ENCODE measurements at regions not wholly inside any gene's neighbourhood (a gene's known extent, or its start where the extent isn't known, plus 50 kb on each side); places are given as distances from the start of the nearest gene placed in this dataset.

DNA sequence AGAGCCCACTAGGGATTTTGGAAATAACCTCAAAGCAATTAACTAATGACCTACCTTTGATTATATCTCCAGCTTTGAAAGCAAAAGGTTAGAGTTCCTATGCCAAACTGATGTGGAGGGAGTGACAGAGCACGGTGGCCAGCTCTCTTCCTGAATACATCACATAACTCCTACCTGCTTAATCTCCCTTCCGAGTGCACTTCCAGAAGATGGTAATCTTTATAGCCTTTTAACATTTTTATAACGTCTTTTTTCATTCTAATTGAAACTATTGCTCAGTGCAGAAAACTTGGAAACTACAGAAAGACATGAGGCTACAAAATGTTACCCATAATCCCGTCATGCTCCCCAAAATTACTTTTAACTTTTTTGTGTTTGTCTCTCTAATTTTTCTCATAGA, 110.5 kb upstream of the COX10 start:
- FAIRE-seq, result no peak
- Histone ChIP-seq H3K56ac (replicated peaks; ENCODE audit: insufficient read length, low read depth, low read length) (no peak overlapping the region), H3K79me1 (ENCODE audit: low read depth, low read length) (no peaks in the 10 kb centered on the region), H3K9ac (replicated peaks in 1 of 4; ENCODE audit: extremely low read depth in 1 of 4, low read depth in 3 of 4, low read length in 3 of 4) (peak overlapping the region in 1 of 4 experiments; percentile 49; a peak in 1 of 7 replicates), H3K23me2 (ENCODE audit: low read depth, low read length) (no peaks in the 10 kb centered on the region), H2BK5ac (ENCODE audit: low read depth, low read length) (no peak overlapping the region), H2AK5ac (ENCODE audit: low read depth, low read length) (no peak overlapping the region), H3K4me3 (ENCODE audit: extremely low read depth in 1 of 4, insufficient read depth in 2 of 4, low read depth in 3 of 4, low read length in 4 of 4) (no peak overlapping the region), H4K8ac (ENCODE audit: extremely low read depth, insufficient read depth, low read length) (no peak overlapping the region), H2BK120ac (replicated peaks; ENCODE audit: low read depth, low read length) (no peak overlapping the region), H3K9me3 (ENCODE audit: insufficient read depth in 2 of 2, low read depth in 1 of 2, low read length in 1 of 2) (no peaks in the 10 kb centered on the region), H2AFZ (ENCODE audit: low read length) (no peak overlapping the region), H3K4ac (replicated peaks; ENCODE audit: insufficient read length, low read depth, low read length) (no peak overlapping the region), H3K23ac (ENCODE audit: insufficient read length) (no peak overlapping the region), H2BK15ac (ENCODE audit: low read length) (no peak overlapping the region), H4K5ac (ENCODE audit: insufficient read length, low read depth, low read length) (no peak overlapping the region), H3K18ac (ENCODE audit: extremely low read depth, low read length) (no peak overlapping the region), H3K79me2 (ENCODE audit: control insufficient read depth in 1 of 2, insufficient read depth in 2 of 2, low read length in 2 of 2) (no peaks in the 10 kb centered on the region), H2BK12ac (ENCODE audit: low read depth, low read length) (no peak overlapping the region), H3K4me1 (replicated peaks in 1 of 4; ENCODE audit: control insufficient read depth in 3 of 4, insufficient read depth in 4 of 4, low read length in 3 of 4) (no peaks in the 10 kb centered on the region), H3K4me2 (ENCODE audit: insufficient read depth in 1 of 2, low read depth in 2 of 2, low read length in 2 of 2) (no peak overlapping the region), H3K36me3 (ENCODE audit: control insufficient read depth in 2 of 4, insufficient read depth in 4 of 4, low read length in 3 of 4) (no peaks in the 10 kb centered on the region), H4K20me1 (replicated peaks in 1 of 2; ENCODE audit: control insufficient read depth in 1 of 2, insufficient read depth in 2 of 2, low read length in 2 of 2) (no peaks in the 10 kb centered on the region), H3K27me3 (replicated peaks in 1 of 4; ENCODE audit: control insufficient read depth in 3 of 4, extremely low read depth in 1 of 4, insufficient read depth in 3 of 4, low read length in 3 of 4) (no peaks in the 10 kb centered on the region), H2BK20ac (ENCODE audit: low read length) (no peak overlapping the region), H3K14ac (ENCODE audit: insufficient read length) (no peak overlapping the region), H3K27ac (ENCODE audit: low read depth, low read length) (no peak overlapping the region), H4K91ac (replicated peaks; ENCODE audit: insufficient read length, low read length) (no peak overlapping the region)
- no peak for DNase-seq (ENCODE audit: low read depth in 1 of 2, low spot score in 2 of 2)
- WGBS, 2 experiments (ENCODE audit: extremely low coverage in 1 of 2, insufficient coverage in 1 of 2, insufficient read length in 1 of 2, insufficient replicate concordance in 2 of 2, low coverage in 1 of 2, low lambda C conversion rate in 2 of 2, missing lambda C conversion rate in 1 of 2), result 84% methylated on average over 4 of the region's 4 CpGs; no CpG with 5 or more reads in 1 of the 2 experiments
- ChIA-PET POLR2A (ENCODE audit: partially characterized antibody) (no interaction called here), CTCF (ENCODE audit: partially characterized antibody) (interaction anchor here (0.7 kb wide), 1 partner anchor 285 kb away, joined by 3 read pairs; no protein-coding TSS in a partner anchor)
- no peak for TF ChIP-seq EZH2 (IDR thresholded peaks at IDR 0.05; ENCODE audit: low read depth, low read length, severe bottlenecking)
- TF ChIP-seq GABPA (IDR thresholded peaks at IDR 0.05; ENCODE audit: borderline replicate concordance, insufficient read depth, low read length), result no peak
- TF ChIP-seq GTF2F1 (IDR thresholded peaks at IDR 0.05; ENCODE audit: borderline replicate concordance, low read depth, low read length), result no peak
- TF ChIP-seq NANOG (IDR thresholded peaks at IDR 0.05; ENCODE audit: insufficient read depth, low read depth, low read length, poor library complexity, severe bottlenecking), result no peak
- TF ChIP-seq KDM4A (IDR thresholded peaks at IDR 0.05; ENCODE audit: low read depth, low read length, severe bottlenecking), result no peak
- TF ChIP-seq SRF (IDR thresholded peaks at IDR 0.05; ENCODE audit: low read depth, low read length), result no peak
- TF ChIP-seq, protein P1, sequence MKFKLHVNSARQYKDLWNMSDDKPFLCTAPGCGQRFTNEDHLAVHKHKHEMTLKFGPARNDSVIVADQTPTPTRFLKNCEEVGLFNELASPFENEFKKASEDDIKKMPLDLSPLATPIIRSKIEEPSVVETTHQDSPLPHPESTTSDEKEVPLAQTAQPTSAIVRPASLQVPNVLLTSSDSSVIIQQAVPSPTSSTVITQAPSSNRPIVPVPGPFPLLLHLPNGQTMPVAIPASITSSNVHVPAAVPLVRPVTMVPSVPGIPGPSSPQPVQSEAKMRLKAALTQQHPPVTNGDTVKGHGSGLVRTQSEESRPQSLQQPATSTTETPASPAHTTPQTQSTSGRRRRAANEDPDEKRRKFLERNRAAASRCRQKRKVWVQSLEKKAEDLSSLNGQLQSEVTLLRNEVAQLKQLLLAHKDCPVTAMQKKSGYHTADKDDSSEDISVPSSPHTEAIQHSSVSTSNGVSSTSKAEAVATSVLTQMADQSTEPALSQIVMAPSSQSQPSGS (IDR thresholded peaks at IDR 0.05; ENCODE audit: low read length), result no peak
- no peak for TF ChIP-seq CREB1 (IDR thresholded peaks at IDR 0.05)
- TF ChIP-seq SP1 (IDR thresholded peaks at IDR 0.05; ENCODE audit: low read depth, low read length), result no peak
- TF ChIP-seq SP2 (IDR thresholded peaks at IDR 0.05; ENCODE audit: low read length), result no peak
- no peak for TF ChIP-seq BRCA1 (IDR thresholded peaks at IDR 0.05; ENCODE audit: low read depth, low read length)
- no peak for TF ChIP-seq RFX5 (IDR thresholded peaks at IDR 0.05; ENCODE audit: borderline replicate concordance, low read depth, low read length)
- no peak for TF ChIP-seq RAD21 (IDR thresholded peaks at IDR 0.05 in 1 of 2, conservative IDR thresholded peaks at IDR 0.05 in 1 of 2; ENCODE audit: low read depth in 2 of 2, low read length in 2 of 2)
- no peak for TF ChIP-seq TEAD4 (IDR thresholded peaks at IDR 0.05; ENCODE audit: low read depth, low read length)

Data from H1 (cell line).